GM12878 (cell line): ENCODE measurements at regions not wholly inside any gene's neighbourhood (a gene's known extent, or its start where the extent isn't known, plus 50 kb on each side); places are given as distances from the start of the nearest gene placed in this dataset.

Experiments
- ATAC-seq: fragments of 200-7000 bp; cut with Tn5 transposase; 3 replicates; pipeline ENCODE4 v1.9.1; 2020; ENCODE audit warnings: mild to moderate bottlenecking, moderate library complexity
- BruUV-seq: library from RNA; stranded (reverse); fragments of 400-500 nt; replicated peaks from 2 replicates; lab custom pipeline; 2021; lab: Mats Ljungman, UMichigan
- CTCF ChIA-PET: fragments of 300-600 bp; sonication (Branson Sonifier 250); formaldehyde crosslinking; extraction: SDS; loops from one replicate; lab custom pipeline; 2021; ENCODE audit warnings: inconsistent platforms; lab: Yijun Ruan, JAX
- POLR2A ChIA-PET: fragments of 350-600 bp; formaldehyde crosslinking; extraction: SDS; loops from one replicate; lab custom pipeline; 2021; ENCODE audit warnings: inconsistent platforms; lab: Charles Lee
- RAD21 ChIA-PET: fragments of 300-600 bp; sonication (Branson Sonifier 250); formaldehyde crosslinking; loops from one replicate; lab custom pipeline; 2023; ENCODE audit warnings: antibody characterized with exemption; ENCODE audit not compliant: unreplicated experiment; lab: Charles Lee
- SMC1A ChIA-PET: fragments of 300-600 bp; sonication (Branson Sonifier 250); formaldehyde crosslinking; loops from one replicate; lab custom pipeline; 2023; ENCODE audit not compliant: unreplicated experiment, uncharacterized antibody; lab: Charles Lee
- DNase-seq: peaks from one replicate; pipeline ENCODE4 v3.0.0-alpha.2; 2011; ENCODE audit warnings: low read depth, low spot score
- FAIRE-seq: peaks from 3 replicates; lab custom pipeline; 2011; peaks lifted over from hg19 to GRCh38; lab: Jason Lieb, UNC
- H2AFZ ChIP-seq: 2 replicates; pipeline ENCODE4 v1.6.0; 2011; ENCODE audit warnings: low read depth, low read length, control low read depth; ENCODE audit not compliant: control insufficient read depth
- H3K27ac ChIP-seq: 2 replicates; pipeline ENCODE4 v1.5.1; 2011; ENCODE audit warnings: control low read depth; ENCODE audit not compliant: control insufficient read depth, insufficient read depth
- H3K27me3 ChIP-seq, 2 experiments: replicated peaks in 1 of 2; 2 replicates each; pipeline versions ENCODE4 v1.6.0 to v1.6.1; 2011; ENCODE audit warnings: low read length in 1 of 2; ENCODE audit not compliant: control insufficient read depth in 2 of 2, insufficient read depth in 2 of 2
- H3K36me3 ChIP-seq, 2 experiments: 2 replicates each; pipeline ENCODE4 v1.5.1; 2011; ENCODE audit warnings: low read length in 1 of 2; ENCODE audit not compliant: control insufficient read depth in 2 of 2, insufficient read depth in 2 of 2
- H3K4me1 ChIP-seq: 2 replicates; pipeline ENCODE4 v1.6.1; 2011; ENCODE audit warnings: mild to moderate bottlenecking, low read length, moderate library complexity, mixed read lengths; ENCODE audit not compliant: control insufficient read depth, insufficient read depth
- H3K4me2 ChIP-seq: 2 replicates; pipeline ENCODE4 v1.6.0; 2011; ENCODE audit warnings: control low read depth; ENCODE audit not compliant: control insufficient read depth, insufficient read depth
- H3K4me3 ChIP-seq: fragments of 200-600 bp; sonication (generic); 2 replicates; pipeline ENCODE4 v1.5.1; 2016
- H3K79me2 ChIP-seq: 2 replicates; pipeline ENCODE4 v1.6.0; 2011; ENCODE audit warnings: low read length; ENCODE audit not compliant: control insufficient read depth, insufficient read depth
- H3K9ac ChIP-seq: 2 replicates; pipeline ENCODE4 v1.8.0; 2011; ENCODE audit warnings: low read length, control low read depth, mixed read lengths; ENCODE audit not compliant: control insufficient read depth, insufficient read depth
- H3K9me3 ChIP-seq: replicated peaks from 3 replicates; pipeline ENCODE4 v1.5.1; 2011; ENCODE audit warnings: mild to moderate bottlenecking, low read length; ENCODE audit not compliant: control insufficient read depth, insufficient read depth
- H4K20me1 ChIP-seq: 2 replicates; pipeline ENCODE4 v1.6.0; 2011; ENCODE audit not compliant: control insufficient read depth, insufficient read depth
- BHLHE40 ChIP-seq, 2 experiments: fragments of 450-650 bp in 1 of 2; IDR thresholded peaks; 2 replicates each; pipeline ENCODE4 v1.6.1; 2011 to 2017; ENCODE audit warnings: low read depth in 2 of 2, borderline replicate concordance in 1 of 2, improper control_type of control experiment in 1 of 2, low read length in 1 of 2, mild to moderate bottlenecking in 1 of 2
- E4F1 ChIP-seq: fragments of 450-650 bp; IDR thresholded peaks from 2 replicates; pipeline ENCODE4 v1.6.1; 2018; ENCODE audit warnings: borderline replicate concordance, mild to moderate bottlenecking; ENCODE audit not compliant: partially characterized antibody
- EED ChIP-seq: sonication (generic); IDR thresholded peaks from 2 replicates; pipeline ENCODE4 v1.6.1; 2016; ENCODE audit warnings: antibody characterized with exemption, low read depth
- FOS ChIP-seq: IDR thresholded peaks from 3 replicates; pipeline ENCODE4 v1.6.1; 2011; ENCODE audit warnings: borderline replicate concordance; ENCODE audit not compliant: insufficient read length; ENCODE audit errors: extremely low read depth
- NFYB ChIP-seq: IDR thresholded peaks from 2 replicates; pipeline ENCODE4 v1.6.1; 2011; ENCODE audit warnings: low read depth, mild to moderate bottlenecking, low read length, improper control_type of control experiment, moderate library complexity; ENCODE audit not compliant: insufficient read depth
- PML ChIP-seq: IDR thresholded peaks from 2 replicates; pipeline ENCODE4 v1.6.1; 2012; ENCODE audit warnings: low read length, inconsistent platforms
- POLR2AphosphoS2 ChIP-seq: IDR thresholded peaks from 2 replicates; pipeline ENCODE4 v1.6.1; 2011; ENCODE audit warnings: low read depth, mild to moderate bottlenecking, low read length, improper control_type of control experiment, moderate library complexity
- RAD21 ChIP-seq: IDR thresholded peaks from 2 replicates; pipeline ENCODE4 v1.6.1; 2011; ENCODE audit warnings: mild to moderate bottlenecking, low read depth, low read length, moderate library complexity; ENCODE audit not compliant: insufficient read depth
- RAD51 ChIP-seq: fragments of 450-650 bp; IDR thresholded peaks from 2 replicates; pipeline ENCODE4 v1.6.1; 2016; ENCODE audit warnings: moderate library complexity, mild to moderate bottlenecking, inconsistent platforms
- SUPT20H ChIP-seq: IDR thresholded peaks from 2 replicates; pipeline ENCODE4 v1.6.1; 2011; ENCODE audit warnings: low read depth, mild to moderate bottlenecking, low read length, moderate library complexity, borderline replicate concordance; ENCODE audit not compliant: control insufficient read depth
- TAF1 ChIP-seq: IDR thresholded peaks from 2 replicates; pipeline ENCODE4 v1.6.1; 2011; ENCODE audit warnings: mild to moderate bottlenecking, low read depth, low read length, borderline replicate concordance
- TARDBP ChIP-seq: IDR thresholded peaks from 2 replicates; pipeline ENCODE4 v1.6.1; 2016; ENCODE audit warnings: borderline replicate concordance
- ZNF274 ChIP-seq: IDR thresholded peaks from one replicate; pipeline ENCODE4 v1.8.0; 2011; ENCODE audit not compliant: insufficient read length, insufficient read depth
- WGBS: methylation state at CpG from one replicate; pipeline ENCODE4 v1.1.6; 2016; ENCODE audit warnings: low lambda C conversion rate; ENCODE audit not compliant: insufficient replicate concordance, insufficient coverage; ENCODE audit errors: missing lambda C conversion rate; 5-methylcytosine and 5-hydroxymethylcytosine counted together
- in situ Hi-C: fragments of 300-500 bp; cut with MboI; formaldehyde crosslinking; loops from 9 replicates; pipeline ENCODE4 v1.14.3; 2018; ENCODE audit warnings: mixed read lengths
- intact Hi-C: fragments of 100-400 bp; cut with micrococcal nuclease; formaldehyde crosslinking; loops from one replicate; pipeline ENCODE4 v1.14.2; 2022; ENCODE audit not compliant: unreplicated experiment

DNA sequence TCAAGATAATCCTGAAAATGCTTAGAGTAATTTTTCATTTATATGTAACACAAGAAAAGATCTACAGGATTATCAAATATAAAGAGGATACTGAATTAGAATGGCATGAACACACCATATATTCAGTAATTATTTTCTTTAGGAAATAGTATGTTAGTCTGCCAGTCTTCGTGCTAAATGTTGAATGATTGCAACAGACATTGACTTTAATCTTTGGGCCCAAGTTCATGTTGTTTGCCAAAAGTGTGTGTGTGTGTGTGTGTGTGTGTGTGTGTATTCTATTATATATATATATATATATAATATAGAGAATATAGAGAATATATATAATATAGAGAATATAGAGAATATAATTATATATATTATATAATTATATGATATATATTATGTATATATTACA is 186.6 kb downstream of the TMEM47 start:
- POLR2A ChIA-PET, result no interaction called here
- CTCF ChIA-PET, result no interaction called here
- in situ Hi-C loops (no loop called here), intact Hi-C loops (no loop called here)
- H3K4me1 ChIP-seq, result no peaks in the 10 kb centered on the region
- RAD21 ChIA-PET, result interaction anchor here (0.7 kb wide), 1 partner anchor 947 kb away, joined by 3 read pairs; no protein-coding TSS in a partner anchor
- SMC1A ChIA-PET, result no interaction called here
- H3K27ac ChIP-seq, result no peak overlapping the region
- no peaks in the 10 kb centered on the region for H3K27me3 ChIP-seq
- no peaks in the 10 kb centered on the region for H4K20me1 ChIP-seq
- BruUV-seq, result no TSS peak
- no peak for DNase-seq
- no peak for TF ChIP-seq SUPT20H
- no peak for TF ChIP-seq NFYB
- no peak for TF ChIP-seq BHLHE40 (IDR thresholded peaks at IDR 0.05; ENCODE audit: borderline replicate concordance in 1 of 2, low read depth in 2 of 2, low read length in 1 of 2)
- no peak for TF ChIP-seq E4F1
- TF ChIP-seq PML, result no peak
- no peak for TF ChIP-seq EED
- TF ChIP-seq RAD51, result no peak
- no peak for TF ChIP-seq TAF1
- TF ChIP-seq ZNF274, result no peak
- TF ChIP-seq TARDBP, result no peak
- no peak for TF ChIP-seq RAD21
- no peak for TF ChIP-seq FOS
- no peak for TF ChIP-seq POLR2AphosphoS2
- TF ChIP-seq, all 136 proteins: peak for 0
- FAIRE-seq (no peak), ATAC-seq (no peak)
- Histone ChIP-seq H3K79me2 (no peaks in the 10 kb centered on the region), H3K36me3 (no peaks in the 10 kb centered on the region), H3K4me2 (no peak overlapping the region), H3K4me3 (no peak overlapping the region), H3K9me3 (no peaks in the 10 kb centered on the region), H2AFZ (no peak overlapping the region), H3K9ac (no peak overlapping the region)
- WGBS, result 5% methylated on average over 1 of the region's 1 CpG
